ENCODE measurements at regions not wholly inside any gene's neighbourhood (a gene's known extent, or its start where the extent isn't known, plus 50 kb on each side); places are given as distances from the start of the nearest gene placed in this dataset.

DNA sequence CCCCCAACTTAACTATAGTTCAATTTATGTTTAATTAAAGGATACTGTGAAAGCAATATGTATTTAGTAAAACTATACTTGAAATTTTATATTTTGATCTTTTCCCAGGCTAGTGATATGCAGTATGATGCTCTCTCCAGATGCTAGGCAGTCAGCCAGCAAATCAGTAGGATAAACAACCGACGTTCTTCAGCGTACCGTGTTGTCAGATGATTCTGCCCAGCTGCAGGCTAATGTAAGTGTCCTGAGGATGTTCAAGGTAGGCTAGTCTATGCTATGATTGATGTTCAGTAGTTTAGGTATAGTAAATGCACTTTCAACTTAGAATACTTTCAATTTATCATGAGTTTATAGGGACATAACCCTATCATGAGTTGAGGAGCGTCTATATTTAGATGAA lies 762.6 kb downstream of the MRPL39 start:
- Histone ChIP-seq H3K4me3 (ENCODE audit: low read length) (no peak overlapping the region), H3K4me1 (ENCODE audit: control insufficient read depth, insufficient read depth, low read length) (no peaks in the 10 kb centered on the region), H3K27ac (ENCODE audit: low read length) (no peak overlapping the region), H3K36me3 (ENCODE audit: control insufficient read depth, insufficient read depth, low read length) (no peaks in the 10 kb centered on the region), H3K27me3 (ENCODE audit: control insufficient read depth, insufficient read depth, low read length) (no peaks in the 10 kb centered on the region), H3K9me3 (ENCODE audit: control insufficient read depth, insufficient read depth, low read length) (peaks cover under 1% of the 10 kb centered on the region)
- H3K4me3 Mint-ChIP-seq: no peak overlapping the region
- intact Hi-C loops (cut with micrococcal nuclease): no loop called here
- no peak overlapping the region for H3K27ac Mint-ChIP-seq
- ATAC-seq (no peak), DNase-seq (no peak)
- TF ChIP-seq, protein P1, sequence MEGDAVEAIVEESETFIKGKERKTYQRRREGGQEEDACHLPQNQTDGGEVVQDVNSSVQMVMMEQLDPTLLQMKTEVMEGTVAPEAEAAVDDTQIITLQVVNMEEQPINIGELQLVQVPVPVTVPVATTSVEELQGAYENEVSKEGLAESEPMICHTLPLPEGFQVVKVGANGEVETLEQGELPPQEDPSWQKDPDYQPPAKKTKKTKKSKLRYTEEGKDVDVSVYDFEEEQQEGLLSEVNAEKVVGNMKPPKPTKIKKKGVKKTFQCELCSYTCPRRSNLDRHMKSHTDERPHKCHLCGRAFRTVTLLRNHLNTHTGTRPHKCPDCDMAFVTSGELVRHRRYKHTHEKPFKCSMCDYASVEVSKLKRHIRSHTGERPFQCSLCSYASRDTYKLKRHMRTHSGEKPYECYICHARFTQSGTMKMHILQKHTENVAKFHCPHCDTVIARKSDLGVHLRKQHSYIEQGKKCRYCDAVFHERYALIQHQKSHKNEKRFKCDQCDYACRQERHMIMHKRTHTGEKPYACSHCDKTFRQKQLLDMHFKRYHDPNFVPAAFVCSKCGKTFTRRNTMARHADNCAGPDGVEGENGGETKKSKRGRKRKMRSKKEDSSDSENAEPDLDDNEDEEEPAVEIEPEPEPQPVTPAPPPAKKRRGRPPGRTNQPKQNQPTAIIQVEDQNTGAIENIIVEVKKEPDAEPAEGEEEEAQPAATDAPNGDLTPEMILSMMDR (IDR thresholded peaks at IDR 0.05): no peak
- H3K9me3 Mint-ChIP-seq: peaks cover 3 to 15% of the 10 kb centered on the region in 2 donors
- no peaks in the 10 kb centered on the region for H3K4me1 Mint-ChIP-seq
- WGBS (ENCODE audit: insufficient coverage): 87% methylated on average over 5 of the region's 5 CpGs
- no peaks in the 10 kb centered on the region for H3K36me3 Mint-ChIP-seq
- no peaks in the 10 kb centered on the region for H3K27me3 Mint-ChIP-seq (ENCODE audit: low read depth in 2 of 2)

DNA sequence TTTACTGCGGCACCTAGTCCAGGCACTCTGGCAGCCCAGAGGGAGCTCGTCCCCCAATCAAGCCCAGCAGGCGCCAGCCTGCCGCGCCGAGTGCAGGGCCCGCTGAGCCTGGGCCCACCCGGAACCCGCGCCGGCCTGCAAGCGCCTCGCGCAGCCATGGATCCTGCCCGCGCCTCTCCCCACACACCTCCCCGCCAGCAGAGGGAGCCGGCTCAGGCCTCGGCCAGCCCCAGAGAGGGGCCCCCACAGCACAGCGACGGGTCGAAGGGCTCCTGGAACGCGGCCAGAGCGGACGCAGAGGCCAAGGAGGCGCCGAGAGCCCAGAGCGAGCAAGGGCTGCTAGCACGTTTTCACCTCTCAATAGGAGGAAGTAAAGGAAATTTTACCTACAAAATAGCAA lies 767.0 kb downstream of the MRPL39 start:
- TF ChIP-seq, protein P1 (IDR thresholded peaks at IDR 0.05): no peak
- WGBS (ENCODE audit: insufficient coverage): 92% methylated on average over 27 of the region's 30 CpGs
- Mint-ChIP-seq H3K4me1 (no peaks in the 10 kb centered on the region), H3K27me3 (ENCODE audit: low read depth in 2 of 2) (no peaks in the 10 kb centered on the region), H3K4me3 (no peak overlapping the region), H3K27ac (no peak overlapping the region), H3K36me3 (peaks cover 12% of the 10 kb centered on the region), H3K9me3 (peaks cover 6 to 7% of the 10 kb centered on the region in 2 donors)
- Histone ChIP-seq H3K27me3 (ENCODE audit: control insufficient read depth, insufficient read depth, low read length) (no peaks in the 10 kb centered on the region), H3K27ac (ENCODE audit: low read length) (no peak overlapping the region), H3K4me3 (ENCODE audit: low read length) (no peak overlapping the region), H3K4me1 (ENCODE audit: control insufficient read depth, insufficient read depth, low read length) (no peaks in the 10 kb centered on the region), H3K36me3 (ENCODE audit: control insufficient read depth, insufficient read depth, low read length) (no peaks in the 10 kb centered on the region), H3K9me3 (ENCODE audit: control insufficient read depth, insufficient read depth, low read length) (peaks cover 3% of the 10 kb centered on the region)
- intact Hi-C loops (cut with micrococcal nuclease): no loop called here
- no peak for ATAC-seq
- DNase-seq: no peak

DNA sequence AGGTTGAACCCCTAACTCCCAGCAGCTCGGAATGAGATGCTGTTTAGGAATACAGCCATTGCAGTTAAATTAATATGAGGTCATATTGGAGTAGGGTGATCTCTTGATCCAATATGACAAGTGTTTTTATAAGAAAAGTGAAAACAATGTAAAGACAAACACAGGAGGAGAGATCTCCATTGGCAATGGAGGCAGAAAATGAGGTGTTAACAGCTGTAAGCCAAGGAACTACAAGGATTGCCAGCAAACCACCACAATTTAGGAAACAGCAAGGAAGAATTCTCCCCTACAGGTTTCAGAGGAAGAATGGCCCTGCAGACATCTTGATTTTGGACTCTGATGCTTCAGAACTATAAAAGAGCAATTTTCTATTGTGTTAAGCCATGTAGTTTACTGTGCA lies 774.3 kb downstream of the MRPL39 start:
- Mint-ChIP-seq H3K36me3 (no peaks in the 10 kb centered on the region), H3K4me3 (no peak overlapping the region), H3K4me1 (no peaks in the 10 kb centered on the region), H3K27ac (no peak overlapping the region), H3K9me3 (peaks cover 3 to 7% of the 10 kb centered on the region in 2 donors), H3K27me3 (ENCODE audit: low read depth in 2 of 2) (no peaks in the 10 kb centered on the region)
- DNase-seq: no peak
- no peaks in the 10 kb centered on the region for H3K27me3 ChIP-seq (ENCODE audit: control insufficient read depth, insufficient read depth, low read length)
- H3K27ac ChIP-seq (ENCODE audit: low read length): no peak overlapping the region
- 75% methylated on average over 1 of the region's 1 CpG for WGBS (ENCODE audit: insufficient coverage)
- no peak overlapping the region for H3K4me3 ChIP-seq (ENCODE audit: low read length)
- no peak for ATAC-seq
- TF ChIP-seq, protein P1 (IDR thresholded peaks at IDR 0.05): no peak
- H3K36me3 ChIP-seq (ENCODE audit: control insufficient read depth, insufficient read depth, low read length): no peaks in the 10 kb centered on the region
- intact Hi-C loops (cut with micrococcal nuclease): no loop called here
- no peaks in the 10 kb centered on the region for H3K4me1 ChIP-seq (ENCODE audit: control insufficient read depth, insufficient read depth, low read length)
- no peaks in the 10 kb centered on the region for H3K9me3 ChIP-seq (ENCODE audit: control insufficient read depth, insufficient read depth, low read length)

DNA sequence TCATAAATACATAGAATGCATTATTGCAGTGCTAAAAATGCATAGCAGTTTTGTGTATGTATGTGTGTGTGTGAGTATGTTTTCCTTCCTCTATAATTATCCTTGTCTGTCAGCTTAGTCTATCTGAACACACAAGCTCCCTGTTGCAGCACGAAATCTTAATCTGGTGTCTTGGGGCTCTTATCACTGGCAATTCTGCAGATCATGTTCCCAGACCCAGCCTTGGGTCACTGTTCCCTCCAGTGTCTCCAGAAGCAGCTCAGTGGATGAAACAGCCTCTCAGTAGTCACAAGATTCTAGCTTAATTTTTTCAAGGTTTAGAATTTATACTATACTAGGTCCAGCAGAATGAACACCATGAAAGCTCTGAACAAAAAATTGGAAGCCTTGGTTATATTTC lies 777.9 kb downstream of the MRPL39 start:
- Histone ChIP-seq H3K27ac (ENCODE audit: low read length) (no peak overlapping the region), H3K4me3 (ENCODE audit: low read length) (no peak overlapping the region), H3K4me1 (ENCODE audit: control insufficient read depth, insufficient read depth, low read length) (no peaks in the 10 kb centered on the region), H3K36me3 (ENCODE audit: control insufficient read depth, insufficient read depth, low read length) (no peaks in the 10 kb centered on the region), H3K9me3 (ENCODE audit: control insufficient read depth, insufficient read depth, low read length) (no peaks in the 10 kb centered on the region), H3K27me3 (ENCODE audit: control insufficient read depth, insufficient read depth, low read length) (no peaks in the 10 kb centered on the region)
- DNase-seq (no peak), ATAC-seq (no peak)
- H3K9me3 Mint-ChIP-seq: peaks cover 2 to 8% of the 10 kb centered on the region in 2 donors
- no peaks in the 10 kb centered on the region for H3K4me1 Mint-ChIP-seq
- 50% methylated on average over 1 of the region's 1 CpG for WGBS (ENCODE audit: insufficient coverage)
- TF ChIP-seq, protein P1 (IDR thresholded peaks at IDR 0.05): no peak
- intact Hi-C loops (cut with micrococcal nuclease): no loop called here
- H3K36me3 Mint-ChIP-seq: no peaks in the 10 kb centered on the region
- no peak overlapping the region for H3K27ac Mint-ChIP-seq
- H3K27me3 Mint-ChIP-seq (ENCODE audit: low read depth in 2 of 2): no peaks in the 10 kb centered on the region
- H3K4me3 Mint-ChIP-seq: no peak overlapping the region

All from natural killer cell (primary cell).